Liver (tissue), 8 donors: ENCODE measurements at regions not wholly inside any gene's neighbourhood (a gene's known extent, or its start where the extent isn't known, plus 50 kb on each side); places are given as distances from the start of the nearest gene placed in this dataset.

Source experiments
- DNase-seq: peaks from one replicate; pipeline ENCODE4 v3.0.0-alpha.2; 2017; ENCODE audit warnings: low spot score
- H3K27ac ChIP-seq, 2 donors: one replicate each; pipeline ENCODE4 v1.7.0; 2013; ENCODE audit warnings: inconsistent platforms in 2 of 2, low read length in 2 of 2, control low read depth in 1 of 2, low read depth in 1 of 2, mild to moderate bottlenecking in 1 of 2
- H3K27me3 ChIP-seq, 4 donors: one replicate each; pipeline versions ENCODE4 v1.6.1 to v1.7.0; 2013; ENCODE audit warnings: low read length in 3 of 4, inconsistent platforms in 1 of 4, mild to moderate bottlenecking in 1 of 4, moderate library complexity in 1 of 4; ENCODE audit not compliant: control insufficient read depth in 4 of 4, insufficient read depth in 4 of 4
- H3K36me3 ChIP-seq, 4 donors: one replicate each; pipeline versions ENCODE4 v1.6.1 to v1.7.0; 2013; ENCODE audit warnings: low read length in 3 of 4, mild to moderate bottlenecking in 3 of 4, low read depth in 1 of 4, moderate library complexity in 1 of 4; ENCODE audit not compliant: control insufficient read depth in 4 of 4, insufficient read depth in 3 of 4
- H3K4me1 ChIP-seq, 4 donors: one replicate each; pipeline versions ENCODE4 v1.6.1 to v1.7.0; 2013; ENCODE audit warnings: low read length in 3 of 4, mild to moderate bottlenecking in 3 of 4, moderate library complexity in 1 of 4; ENCODE audit not compliant: control insufficient read depth in 4 of 4, insufficient read depth in 4 of 4
- H3K4me3 ChIP-seq, 3 donors: one replicate each; pipeline versions ENCODE4 v1.6.1 to v1.7.0; 2013; ENCODE audit warnings: low read length in 3 of 3, control low read depth in 1 of 3, low read depth in 1 of 3, mild to moderate bottlenecking in 1 of 3
- H3K9ac ChIP-seq, 2 donors: one replicate each; pipeline ENCODE4 v1.7.0; 2013; ENCODE audit warnings: low read length in 2 of 2, mild to moderate bottlenecking in 2 of 2, moderate library complexity in 2 of 2, control low read depth in 1 of 2, low read depth in 1 of 2
- H3K9me3 ChIP-seq, 4 donors: one replicate each; pipeline versions ENCODE4 v1.6.1 to v1.7.0; 2013; ENCODE audit warnings: low read length in 3 of 4; ENCODE audit not compliant: control insufficient read depth in 4 of 4
- EGR1 ChIP-seq, 2 donors: IDR thresholded peaks; 2 replicates each; pipeline ENCODE4 v1.6.1; 2016 to 2018; ENCODE audit warnings: antibody characterized with exemption in 2 of 2, low read depth in 2 of 2
- FOXA1 ChIP-seq: IDR thresholded peaks from 2 replicates; pipeline ENCODE4 v1.6.1; 2016; ENCODE audit warnings: antibody characterized with exemption
- FOXA2 ChIP-seq: IDR thresholded peaks from 2 replicates; pipeline ENCODE4 v1.6.1; 2016; ENCODE audit warnings: antibody characterized with exemption
- GABPA ChIP-seq, 2 donors: IDR thresholded peaks in 1 of 2; conservative IDR thresholded peaks in 1 of 2; 2 replicates each; pipeline ENCODE4 v1.6.1; 2016; ENCODE audit warnings: antibody characterized with exemption in 2 of 2, mild to moderate bottlenecking in 1 of 2, moderate library complexity in 1 of 2
- HNF4A ChIP-seq, 2 donors: conservative IDR thresholded peaks; 2 replicates each; pipeline ENCODE4 v1.6.1; 2016; ENCODE audit warnings: antibody characterized with exemption in 2 of 2, mild to moderate bottlenecking in 2 of 2
- HNF4G ChIP-seq: IDR thresholded peaks from 2 replicates; pipeline ENCODE4 v1.6.1; 2016; ENCODE audit warnings: antibody characterized with exemption
- JUND ChIP-seq, 2 donors: IDR thresholded peaks; 2 replicates each; pipeline ENCODE4 v1.6.1; 2016; ENCODE audit warnings: antibody characterized with exemption in 2 of 2
- NR2F2 ChIP-seq: IDR thresholded peaks from 2 replicates; pipeline ENCODE4 v1.6.1; 2016; ENCODE audit warnings: antibody characterized with exemption
- RAD21 ChIP-seq, 2 donors: IDR thresholded peaks; 2 replicates each; pipeline ENCODE4 v1.6.1; 2016; ENCODE audit warnings: antibody characterized with exemption in 2 of 2, mild to moderate bottlenecking in 2 of 2
- RXRA ChIP-seq, 2 donors: IDR thresholded peaks; 2 replicates each; pipeline ENCODE4 v1.6.1; 2017 to 2018; ENCODE audit warnings: antibody characterized with exemption in 2 of 2, mild to moderate bottlenecking in 1 of 2
- SP1 ChIP-seq: IDR thresholded peaks from 2 replicates; pipeline ENCODE4 v1.6.1; 2018; ENCODE audit warnings: antibody characterized with exemption, mild to moderate bottlenecking
- TAF1 ChIP-seq: conservative IDR thresholded peaks from 2 replicates; pipeline ENCODE4 v1.6.1; 2016; ENCODE audit warnings: antibody characterized with exemption, mild to moderate bottlenecking
- YY1 ChIP-seq: IDR thresholded peaks from 2 replicates; pipeline ENCODE4 v1.6.1; 2016; ENCODE audit warnings: antibody characterized with exemption, mild to moderate bottlenecking
- WGBS: extraction: QIAGEN DNeasy Blood & Tissue Kit; methylation state at CpG from one replicate; pipeline ENCODE4 v1.1.7; 2013; 5-methylcytosine and 5-hydroxymethylcytosine counted together
- TF ChIP-seq, protein P1 (sequence below): IDR thresholded peaks from 2 replicates; pipeline ENCODE4 v1.6.1; 2016; ENCODE audit warnings: antibody characterized with exemption, mild to moderate bottlenecking
- TF ChIP-seq, protein P2 (sequence below): IDR thresholded peaks from 2 replicates; pipeline ENCODE4 v1.6.1; 2016; ENCODE audit warnings: antibody characterized with exemption
- TF ChIP-seq, protein P3 (sequence below): fragments of 150-350 bp; IDR thresholded peaks from 2 replicates; pipeline ENCODE4 v1.5.1; 2017; ENCODE audit warnings: improper control_type of control experiment, low read depth, low read length; ENCODE audit not compliant: missing input control
- TF ChIP-seq, protein P4 (sequence below): IDR thresholded peaks from 2 replicates; pipeline ENCODE4 v1.6.1; 2016; ENCODE audit warnings: antibody characterized with exemption
- TF ChIP-seq, protein P5 (sequence below): IDR thresholded peaks from 2 replicates; pipeline ENCODE4 v1.6.1; 2016; ENCODE audit warnings: antibody characterized with exemption
- donor health status: healthy.
- donor health status: healthy.
- donor health status: healthy.
- donor health status: healthy.
- donor health status: healthy.

DNA sequence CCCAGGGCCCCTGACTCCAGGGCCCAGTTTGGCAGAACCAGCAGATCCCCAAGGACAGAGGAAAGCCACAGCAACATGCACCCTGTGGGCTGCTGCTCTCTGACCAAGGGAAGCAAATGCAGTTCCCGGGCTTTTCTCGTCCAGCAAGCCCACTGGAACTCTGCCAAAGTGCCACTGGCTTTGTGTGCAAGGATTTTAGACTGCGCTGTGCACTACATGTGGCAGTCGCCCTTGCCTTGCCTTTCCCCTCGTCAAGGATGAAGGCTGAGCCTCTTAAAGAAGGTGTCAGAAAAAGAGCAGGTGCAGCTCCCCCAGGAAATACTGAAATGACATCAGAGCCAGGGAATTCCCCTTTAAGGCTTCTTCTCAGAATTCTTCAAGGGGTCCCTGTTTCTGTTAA lies 199.2 kb downstream of the TFCP2L1 start:
- Histone ChIP-seq H3K9me3 (no peaks in the 10 kb centered on the region), H3K27me3 (peaks cover 0 to 11% (median 0%) of the 10 kb centered on the region in 4 donors), H3K27ac (no peak overlapping the region), H3K4me3 (no peak overlapping the region), H3K4me1 (no peaks in the 10 kb centered on the region), H3K36me3 (no peaks in the 10 kb centered on the region), H3K9ac (no peak overlapping the region)
- DNase-seq: no peak
- TF ChIP-seq, protein P1, sequence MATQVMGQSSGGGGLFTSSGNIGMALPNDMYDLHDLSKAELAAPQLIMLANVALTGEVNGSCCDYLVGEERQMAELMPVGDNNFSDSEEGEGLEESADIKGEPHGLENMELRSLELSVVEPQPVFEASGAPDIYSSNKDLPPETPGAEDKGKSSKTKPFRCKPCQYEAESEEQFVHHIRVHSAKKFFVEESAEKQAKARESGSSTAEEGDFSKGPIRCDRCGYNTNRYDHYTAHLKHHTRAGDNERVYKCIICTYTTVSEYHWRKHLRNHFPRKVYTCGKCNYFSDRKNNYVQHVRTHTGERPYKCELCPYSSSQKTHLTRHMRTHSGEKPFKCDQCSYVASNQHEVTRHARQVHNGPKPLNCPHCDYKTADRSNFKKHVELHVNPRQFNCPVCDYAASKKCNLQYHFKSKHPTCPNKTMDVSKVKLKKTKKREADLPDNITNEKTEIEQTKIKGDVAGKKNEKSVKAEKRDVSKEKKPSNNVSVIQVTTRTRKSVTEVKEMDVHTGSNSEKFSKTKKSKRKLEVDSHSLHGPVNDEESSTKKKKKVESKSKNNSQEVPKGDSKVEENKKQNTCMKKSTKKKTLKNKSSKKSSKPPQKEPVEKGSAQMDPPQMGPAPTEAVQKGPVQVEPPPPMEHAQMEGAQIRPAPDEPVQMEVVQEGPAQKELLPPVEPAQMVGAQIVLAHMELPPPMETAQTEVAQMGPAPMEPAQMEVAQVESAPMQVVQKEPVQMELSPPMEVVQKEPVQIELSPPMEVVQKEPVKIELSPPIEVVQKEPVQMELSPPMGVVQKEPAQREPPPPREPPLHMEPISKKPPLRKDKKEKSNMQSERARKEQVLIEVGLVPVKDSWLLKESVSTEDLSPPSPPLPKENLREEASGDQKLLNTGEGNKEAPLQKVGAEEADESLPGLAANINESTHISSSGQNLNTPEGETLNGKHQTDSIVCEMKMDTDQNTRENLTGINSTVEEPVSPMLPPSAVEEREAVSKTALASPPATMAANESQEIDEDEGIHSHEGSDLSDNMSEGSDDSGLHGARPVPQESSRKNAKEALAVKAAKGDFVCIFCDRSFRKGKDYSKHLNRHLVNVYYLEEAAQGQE: no peak
- TF ChIP-seq, protein P2, sequence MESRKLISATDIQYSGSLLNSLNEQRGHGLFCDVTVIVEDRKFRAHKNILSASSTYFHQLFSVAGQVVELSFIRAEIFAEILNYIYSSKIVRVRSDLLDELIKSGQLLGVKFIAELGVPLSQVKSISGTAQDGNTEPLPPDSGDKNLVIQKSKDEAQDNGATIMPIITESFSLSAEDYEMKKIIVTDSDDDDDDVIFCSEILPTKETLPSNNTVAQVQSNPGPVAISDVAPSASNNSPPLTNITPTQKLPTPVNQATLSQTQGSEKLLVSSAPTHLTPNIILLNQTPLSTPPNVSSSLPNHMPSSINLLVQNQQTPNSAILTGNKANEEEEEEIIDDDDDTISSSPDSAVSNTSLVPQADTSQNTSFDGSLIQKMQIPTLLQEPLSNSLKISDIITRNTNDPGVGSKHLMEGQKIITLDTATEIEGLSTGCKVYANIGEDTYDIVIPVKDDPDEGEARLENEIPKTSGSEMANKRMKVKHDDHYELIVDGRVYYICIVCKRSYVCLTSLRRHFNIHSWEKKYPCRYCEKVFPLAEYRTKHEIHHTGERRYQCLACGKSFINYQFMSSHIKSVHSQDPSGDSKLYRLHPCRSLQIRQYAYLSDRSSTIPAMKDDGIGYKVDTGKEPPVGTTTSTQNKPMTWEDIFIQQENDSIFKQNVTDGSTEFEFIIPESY: no peak
- TF ChIP-seq YY1: no peak
- no peak for TF ChIP-seq HNF4G
- TF ChIP-seq, protein P3, sequence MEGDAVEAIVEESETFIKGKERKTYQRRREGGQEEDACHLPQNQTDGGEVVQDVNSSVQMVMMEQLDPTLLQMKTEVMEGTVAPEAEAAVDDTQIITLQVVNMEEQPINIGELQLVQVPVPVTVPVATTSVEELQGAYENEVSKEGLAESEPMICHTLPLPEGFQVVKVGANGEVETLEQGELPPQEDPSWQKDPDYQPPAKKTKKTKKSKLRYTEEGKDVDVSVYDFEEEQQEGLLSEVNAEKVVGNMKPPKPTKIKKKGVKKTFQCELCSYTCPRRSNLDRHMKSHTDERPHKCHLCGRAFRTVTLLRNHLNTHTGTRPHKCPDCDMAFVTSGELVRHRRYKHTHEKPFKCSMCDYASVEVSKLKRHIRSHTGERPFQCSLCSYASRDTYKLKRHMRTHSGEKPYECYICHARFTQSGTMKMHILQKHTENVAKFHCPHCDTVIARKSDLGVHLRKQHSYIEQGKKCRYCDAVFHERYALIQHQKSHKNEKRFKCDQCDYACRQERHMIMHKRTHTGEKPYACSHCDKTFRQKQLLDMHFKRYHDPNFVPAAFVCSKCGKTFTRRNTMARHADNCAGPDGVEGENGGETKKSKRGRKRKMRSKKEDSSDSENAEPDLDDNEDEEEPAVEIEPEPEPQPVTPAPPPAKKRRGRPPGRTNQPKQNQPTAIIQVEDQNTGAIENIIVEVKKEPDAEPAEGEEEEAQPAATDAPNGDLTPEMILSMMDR: no peak
- no peak for TF ChIP-seq SP1
- no peak for TF ChIP-seq TAF1
- 51% methylated on average over 5 of the region's 5 CpGs for WGBS

DNA sequence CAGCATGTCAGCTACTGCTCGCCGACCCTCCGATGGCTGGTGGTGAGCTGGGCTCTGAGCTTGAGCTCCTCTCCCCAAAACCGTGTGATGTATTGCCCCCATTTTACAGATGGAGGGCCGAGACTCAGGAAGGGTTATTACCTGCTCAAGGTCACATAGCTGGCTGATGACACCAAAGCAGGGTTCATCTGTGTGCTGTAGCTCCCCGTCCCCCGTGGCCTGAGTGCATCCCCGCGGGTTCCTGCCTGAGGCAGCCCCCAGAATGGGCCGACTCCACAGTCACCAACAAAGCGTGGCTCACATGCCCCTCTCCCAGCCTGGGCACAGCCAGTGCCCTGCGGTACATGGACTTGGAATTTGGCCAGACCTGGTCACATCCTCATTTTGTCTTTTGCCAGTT lies 198.6 kb downstream of the TFCP2L1 start:
- H3K9ac ChIP-seq: no peak overlapping the region
- H3K27me3 ChIP-seq: peaks cover 0 to 7% (median 0%) of the 10 kb centered on the region in 4 donors
- H3K4me1 ChIP-seq: no peaks in the 10 kb centered on the region
- H3K4me3 ChIP-seq: no peak overlapping the region
- no peaks in the 10 kb centered on the region for H3K9me3 ChIP-seq
- 80% methylated on average over 12 of the region's 12 CpGs for WGBS
- H3K36me3 ChIP-seq: no peaks in the 10 kb centered on the region
- H3K27ac ChIP-seq: no peak overlapping the region
- no peak for DNase-seq
- TF ChIP-seq EGR1 (IDR thresholded peaks at IDR 0.05; ENCODE audit: low read depth in 2 of 2) (no peak), JUND (IDR thresholded peaks at IDR 0.05) (no peak), RAD21 (IDR thresholded peaks at IDR 0.05) (no peak), HNF4G (no peak), FOXA2 (no peak), SP1 (no peak), YY1 (no peak), TAF1 (no peak), NR2F2 (no peak), HNF4A (conservative IDR thresholded peaks at IDR 0.05) (no peak), RXRA (IDR thresholded peaks at IDR 0.05) (no peak), GABPA (IDR thresholded peaks at IDR 0.05 in 1 of 2, conservative IDR thresholded peaks at IDR 0.05 in 1 of 2) (no peak), FOXA1 (no peak)
- TF ChIP-seq, protein P4, sequence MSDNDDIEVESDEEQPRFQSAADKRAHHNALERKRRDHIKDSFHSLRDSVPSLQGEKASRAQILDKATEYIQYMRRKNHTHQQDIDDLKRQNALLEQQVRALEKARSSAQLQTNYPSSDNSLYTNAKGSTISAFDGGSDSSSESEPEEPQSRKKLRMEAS: no peak
- TF ChIP-seq, protein P3: no peak
- TF ChIP-seq, protein P1: no peak
- TF ChIP-seq, protein P5, sequence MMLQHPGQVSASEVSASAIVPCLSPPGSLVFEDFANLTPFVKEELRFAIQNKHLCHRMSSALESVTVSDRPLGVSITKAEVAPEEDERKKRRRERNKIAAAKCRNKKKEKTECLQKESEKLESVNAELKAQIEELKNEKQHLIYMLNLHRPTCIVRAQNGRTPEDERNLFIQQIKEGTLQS: no peak
